IMR-90 (cell line): ENCODE measurements at regions not wholly inside any gene's neighbourhood (a gene's known extent, or its start where the extent isn't known, plus 50 kb on each side); places are given as distances from the start of the nearest gene placed in this dataset.

Source experiments
- ATAC-seq: fragments of 200-7000 bp; cut with Tn5 transposase; 2 replicates; pipeline ENCODE4 v1.9.1; 2020; ENCODE audit warnings: low read depth, mild to moderate bottlenecking, moderate library complexity
- BruUV-seq: library from RNA; stranded (reverse); fragments of 400-500 nt; replicated peaks from 2 replicates; lab custom pipeline; 2021; lab: Mats Ljungman, UMichigan
- CTCF ChIA-PET: fragments of 300-600 bp; formaldehyde crosslinking; extraction: SDS; loops from one replicate; lab custom pipeline; 2021; ENCODE audit warnings: antibody characterized with exemption; lab: Yijun Ruan, JAX
- POLR2A ChIA-PET: fragments of 300-600 bp; sonication (Branson Sonifier 250); formaldehyde crosslinking; loops from one replicate; lab custom pipeline; 2022; ENCODE audit warnings: antibody characterized with exemption; ENCODE audit not compliant: unreplicated experiment; lab: Charles Lee
- DNase-seq: peaks from one replicate; pipeline ENCODE4 v3.0.0; 2013
- H2AFZ ChIP-seq: replicated peaks from 2 replicates; pipeline ENCODE3; 2013; ENCODE audit warnings: low read length, mild to moderate bottlenecking; ENCODE audit not compliant: poor library complexity
- H2AK5ac ChIP-seq: 2 replicates; pipeline ENCODE4 v1.6.1; 2013; ENCODE audit warnings: low read depth, low read length, inconsistent platforms
- H2AK9ac ChIP-seq: replicated peaks from 2 replicates; pipeline ENCODE3; 2013; ENCODE audit warnings: mild to moderate bottlenecking, low read depth, low read length, moderate library complexity; ENCODE audit not compliant: poor library complexity
- H2BK120ac ChIP-seq: 2 replicates; pipeline ENCODE4 v1.6.1; 2013; ENCODE audit warnings: low read depth, low read length, inconsistent platforms
- H2BK15ac ChIP-seq: 3 replicates; pipeline ENCODE4 v1.6.1; 2013; ENCODE audit warnings: low read depth, low read length, inconsistent platforms
- H2BK20ac ChIP-seq: 2 replicates; pipeline ENCODE4 v1.6.1; 2013; ENCODE audit warnings: low read depth, mild to moderate bottlenecking, inconsistent platforms, low read length, moderate library complexity
- H2BK5ac ChIP-seq: 2 replicates; pipeline ENCODE4 v1.6.1; 2013; ENCODE audit warnings: mild to moderate bottlenecking, low read depth, low read length, inconsistent platforms; ENCODE audit not compliant: poor library complexity, severe bottlenecking
- H3K14ac ChIP-seq: replicated peaks from 2 replicates; pipeline ENCODE4 v1.6.1; 2013; ENCODE audit warnings: low read depth, low read length, inconsistent platforms
- H3K18ac ChIP-seq: 2 replicates; pipeline ENCODE4 v1.6.1; 2013; ENCODE audit warnings: low read depth, low read length, control low read depth
- H3K23ac ChIP-seq: 2 replicates; pipeline ENCODE4 v1.6.1; 2013; ENCODE audit warnings: low read depth, low read length, inconsistent platforms
- H3K27ac ChIP-seq: 2 replicates; pipeline ENCODE4 v1.5.1; 2013; ENCODE audit warnings: mild to moderate bottlenecking, control low read depth, low read length; ENCODE audit not compliant: insufficient read depth
- H3K27me3 ChIP-seq: 2 replicates; pipeline ENCODE4 v1.6.1; 2013; ENCODE audit warnings: low read length; ENCODE audit not compliant: control insufficient read depth, insufficient read depth
- H3K36me3 ChIP-seq: 2 replicates; pipeline ENCODE4 v1.6.1; 2013; ENCODE audit warnings: low read length, mixed read lengths; ENCODE audit not compliant: control insufficient read depth, insufficient read depth
- H3K4ac ChIP-seq: 2 replicates; pipeline ENCODE4 v1.6.1; 2013; ENCODE audit warnings: low read depth, low read length, inconsistent platforms
- H3K4me1 ChIP-seq: 2 replicates; pipeline ENCODE4 v1.6.1; 2013; ENCODE audit warnings: low read length, mixed read lengths; ENCODE audit not compliant: control insufficient read depth, insufficient read depth
- H3K4me2 ChIP-seq: 2 replicates; pipeline ENCODE4 v1.6.1; 2013; ENCODE audit warnings: low read depth, mild to moderate bottlenecking, control low read depth, low read length, moderate library complexity
- H3K4me3 ChIP-seq: 2 replicates; pipeline ENCODE4 v1.5.1; 2013; ENCODE audit warnings: low read depth, mild to moderate bottlenecking, control low read depth, low read length, moderate library complexity; ENCODE audit not compliant: insufficient read depth
- H3K56ac ChIP-seq: 2 replicates; pipeline ENCODE4 v1.6.1; 2013; ENCODE audit warnings: low read length, inconsistent platforms; ENCODE audit not compliant: insufficient read depth; ENCODE audit errors: extremely low read depth
- H3K79me1 ChIP-seq, 2 experiments: 2 replicates each; pipeline ENCODE4 v1.6.1; 2013; ENCODE audit warnings: low read length in 2 of 2, inconsistent platforms in 1 of 2, low read depth in 1 of 2
- H3K9ac ChIP-seq: 2 replicates; pipeline ENCODE4 v1.6.1; 2013; ENCODE audit warnings: low read depth, low read length, control low read depth
- H3K9me1 ChIP-seq: 2 replicates; pipeline ENCODE4 v1.6.1; 2013; ENCODE audit warnings: low read length, inconsistent platforms; ENCODE audit not compliant: insufficient read depth
- H3K9me3 ChIP-seq: 2 replicates; pipeline ENCODE4 v1.6.1; 2013; ENCODE audit warnings: low read length; ENCODE audit not compliant: control insufficient read depth, insufficient read depth
- H4K20me1 ChIP-seq: 2 replicates; pipeline ENCODE4 v1.6.1; 2013; ENCODE audit warnings: low read length, inconsistent platforms; ENCODE audit not compliant: insufficient read depth
- H4K5ac ChIP-seq: 2 replicates; pipeline ENCODE4 v1.6.1; 2013; ENCODE audit warnings: mild to moderate bottlenecking, low read depth, low read length, control low read depth
- H4K8ac ChIP-seq, 2 experiments: 2 replicates each; pipeline ENCODE4 v1.6.1; 2013; ENCODE audit warnings: low read depth in 2 of 2, low read length in 2 of 2, control low read depth in 1 of 2, inconsistent platforms in 1 of 2
- H4K91ac ChIP-seq: 2 replicates; pipeline ENCODE4 v1.6.1; 2013; ENCODE audit warnings: low read depth, low read length, inconsistent platforms; ENCODE audit not compliant: insufficient read depth
- MAFK ChIP-seq: IDR thresholded peaks from 2 replicates; pipeline ENCODE4 v1.6.1; 2012; ENCODE audit warnings: low read depth, low read length, improper control_type of control experiment
- MAZ ChIP-seq: IDR thresholded peaks from 2 replicates; pipeline ENCODE4 v1.6.1; 2012; ENCODE audit warnings: low read depth, mild to moderate bottlenecking, low read length, improper control_type of control experiment, moderate library complexity, borderline replicate concordance
- WGBS, 2 experiments: methylation state at CpG; one replicate each; pipeline versions ENCODE4 v1.1.5 to v1.1.7; 2013; ENCODE audit warnings: missing lambda C conversion rate in 2 of 2; ENCODE audit not compliant: insufficient read length in 1 of 2; ENCODE audit errors: extremely low coverage in 2 of 2; 5-methylcytosine and 5-hydroxymethylcytosine counted together
- dilution Hi-C: fragments of 300-500 bp; cut with HindIII; formaldehyde crosslinking; loops from one replicate; pipeline ENCODE4 v1.14.3; 2018; ENCODE audit warnings: low sequenced_read_pairs; ENCODE audit not compliant: unreplicated experiment
- in situ Hi-C: fragments of 300-500 bp; cut with MboI; formaldehyde crosslinking; loops from 3 replicates; pipeline ENCODE4 v1.14.3; 2019; ENCODE audit warnings: low sequenced_read_pairs, inconsistent platforms, mixed read lengths
- intact Hi-C: fragments of 100-400 bp; cut with micrococcal nuclease; formaldehyde crosslinking; loops from 2 replicates; pipeline ENCODE4 v1.10.0; 2022

GRCh38 chr4:126719852-126720251 is 912.9 kb upstream of the INTU start:
- Histone ChIP-seq H3K79me1 (no peaks in the 10 kb centered on the region), H4K91ac (no peak overlapping the region), H4K8ac (no peak overlapping the region), H2AK9ac (no peak overlapping the region), H3K4me1 (no peaks in the 10 kb centered on the region), H3K27me3 (no peaks in the 10 kb centered on the region), H4K5ac (no peak overlapping the region), H3K56ac (no peak overlapping the region), H4K20me1 (no peaks in the 10 kb centered on the region), H3K9ac (no peak overlapping the region), H3K18ac (no peak overlapping the region), H3K4ac (no peak overlapping the region), H3K14ac (no peak overlapping the region), H3K36me3 (no peaks in the 10 kb centered on the region), H2BK15ac (no peak overlapping the region), H3K23ac (no peak overlapping the region), H2BK20ac (no peak overlapping the region), H3K9me1 (no peaks in the 10 kb centered on the region), H3K27ac (no peak overlapping the region), H2AFZ (no peak overlapping the region), H3K4me3 (no peak overlapping the region), H3K9me3 (no peaks in the 10 kb centered on the region), H2AK5ac (no peak overlapping the region), H2BK120ac (no peak overlapping the region), H3K4me2 (no peak overlapping the region), H2BK5ac (no peak overlapping the region)
- intact Hi-C loops (no loop called here), dilution Hi-C loops (no loop called here), in situ Hi-C loops (no loop called here)
- no TSS peak for BruUV-seq
- ChIA-PET POLR2A (no interaction called here), CTCF (no interaction called here)
- DNase-seq: no peak
- WGBS, 2 experiments: no CpG with 5 or more reads among the region's 3 CpGs
- TF ChIP-seq MAZ (no peak), MAFK (peak; percentile 56)
- no peak for ATAC-seq
